Tibial nerve (tissue), 4 donors: ENCODE measurements at regions not wholly inside any gene's neighbourhood (a gene's known extent, or its start where the extent isn't known, plus 50 kb on each side); places are given as distances from the start of the nearest gene placed in this dataset.

Source experiments
- DNase-seq, 2 donors: peaks; one replicate each; pipeline ENCODE4 v3.0.0-alpha.2; 2019; ENCODE audit warnings: low spot score in 2 of 2
- H3K27ac ChIP-seq, 4 donors: fragments of 200-600 bp; sonication (generic) in 3 of 4; one replicate each; pipeline ENCODE4 v1.5.1; 2017 to 2019; ENCODE audit warnings: mild to moderate bottlenecking in 1 of 4
- H3K27me3 ChIP-seq, 2 donors: fragments of 200-600 bp; sonication (generic) in 1 of 2; one replicate each; pipeline versions ENCODE4 v1.5.1 to v1.6.0; 2017 to 2019
- H3K36me3 ChIP-seq, 3 donors: fragments of 200-600 bp; sonication (generic); one replicate each; pipeline ENCODE4 v1.5.1; 2018 to 2019
- H3K4me1 ChIP-seq, 4 donors: fragments of 200-600 bp; sonication (generic) in 3 of 4; one replicate each; pipeline ENCODE4 v1.5.1; 2017 to 2019
- H3K4me3 ChIP-seq, 4 donors: fragments of 200-600 bp; sonication (generic) in 3 of 4; one replicate each; pipeline ENCODE4 v1.5.1; 2017 to 2019; ENCODE audit warnings: mild to moderate bottlenecking in 1 of 4, moderate library complexity in 1 of 4
- H3K9me3 ChIP-seq, 4 donors: fragments of 200-600 bp; sonication (generic) in 3 of 4; one replicate each; pipeline ENCODE4 v1.5.1; 2017 to 2019
- CTCF ChIP-seq, 5 experiments: fragments of 200-600 bp in 3 of 5; fragments of 450-650 bp in 2 of 5; sonication (generic) in 3 of 5; IDR thresholded peaks; one replicate each; pipeline ENCODE4 v1.5.1; 2016 to 2019; ENCODE audit warnings: antibody characterized with exemption in 5 of 5, mild to moderate bottlenecking in 3 of 5, moderate library complexity in 2 of 5
- EP300 ChIP-seq, 2 donors: sonication (generic); formaldehyde crosslinking; IDR thresholded peaks; one replicate each; pipeline ENCODE4 v1.6.1; 2017; ENCODE audit warnings: antibody characterized with exemption in 2 of 2, mild to moderate bottlenecking in 1 of 2
- POLR2A ChIP-seq, 2 donors: fragments of 450-650 bp; IDR thresholded peaks; one replicate each; pipeline ENCODE4 v1.6.1; 2017; ENCODE audit warnings: antibody characterized with exemption in 2 of 2, mild to moderate bottlenecking in 2 of 2, moderate library complexity in 2 of 2
- WGBS, 2 donors: methylation state at CpG; one replicate each; pipeline ENCODE4 v1.1.5; 2018; 5-methylcytosine and 5-hydroxymethylcytosine counted together

- TF ChIP-seq POLR2A (IDR thresholded peaks at IDR 0.05) (no peak), CTCF (IDR thresholded peaks at IDR 0.05) (no peak), EP300 (IDR thresholded peaks at IDR 0.05) (no peak)
- Histone ChIP-seq H3K4me3 (no peak overlapping the region), H3K9me3 (no peaks in the 10 kb centered on the region), H3K27me3 (no peaks in the 10 kb centered on the region), H3K27ac (no peak overlapping the region), H3K4me1 (no peaks in the 10 kb centered on the region), H3K36me3 (no peaks in the 10 kb centered on the region)
- WGBS, 2 donors = 94% methylated on average over 3 of the region's 3 CpGs
- no peak for DNase-seq
Observed at GRCh38 chr6:4192627-4193026, 57.3 kb upstream of the ECI2 start.

- 44 to 83% methylated on average over 1 of the region's 1 CpG for WGBS, 2 donors
- no peaks in the 10 kb centered on the region for H3K4me1 ChIP-seq
- H3K27me3 ChIP-seq = no peaks in the 10 kb centered on the region
- no peak overlapping the region for H3K27ac ChIP-seq
- H3K9me3 ChIP-seq = no peaks in the 10 kb centered on the region
- TF ChIP-seq EP300 (IDR thresholded peaks at IDR 0.05) (no peak), POLR2A (IDR thresholded peaks at IDR 0.05) (no peak), CTCF (IDR thresholded peaks at IDR 0.05) (no peak)
- no peak overlapping the region for H3K4me3 ChIP-seq
- no peak for DNase-seq
- H3K36me3 ChIP-seq = no peaks in the 10 kb centered on the region
Observed at GRCh38 chr6:4192173-4192572, 56.8 kb upstream of the ECI2 start.

GRCh38 chr6:4191271-4191721 is 55.9 kb upstream of the ECI2 start:
- no peak for DNase-seq

GRCh38 chr6:4189249-4189648 is 53.9 kb upstream of the ECI2 start:
- H3K4me3 ChIP-seq = no peak overlapping the region
- no peak overlapping the region for H3K27ac ChIP-seq
- H3K4me1 ChIP-seq = no peaks in the 10 kb centered on the region
- no peak for DNase-seq
- H3K27me3 ChIP-seq = no peaks in the 10 kb centered on the region
- WGBS, 2 donors = 81 to 90% methylated on average over 10 of the region's 10 CpGs
- no peaks in the 10 kb centered on the region for H3K9me3 ChIP-seq
- no peak for TF ChIP-seq EP300 (IDR thresholded peaks at IDR 0.05)
- TF ChIP-seq CTCF (IDR thresholded peaks at IDR 0.05) = no peak
- TF ChIP-seq POLR2A (IDR thresholded peaks at IDR 0.05) = no peak
- no peaks in the 10 kb centered on the region for H3K36me3 ChIP-seq

More at GRCh38 chr6:4191271-4191721, 55.9 kb upstream of the ECI2 start:
- Histone ChIP-seq H3K4me1 (no peaks in the 10 kb centered on the region), H3K9me3 (no peaks in the 10 kb centered on the region), H3K27ac (no peak overlapping the region), H3K36me3 (no peaks in the 10 kb centered on the region), H3K27me3 (no peaks in the 10 kb centered on the region), H3K4me3 (no peak overlapping the region)
- TF ChIP-seq EP300 (IDR thresholded peaks at IDR 0.05) = no peak
- no peak for TF ChIP-seq POLR2A (IDR thresholded peaks at IDR 0.05)
- WGBS, 2 donors = 93 to 96% methylated on average over 18 to 23 of the region's 27 CpGs

- H3K4me1 ChIP-seq = no peaks in the 10 kb centered on the region
- no peak for TF ChIP-seq POLR2A (IDR thresholded peaks at IDR 0.05)
- no peak for TF ChIP-seq EP300 (IDR thresholded peaks at IDR 0.05)
- TF ChIP-seq CTCF (IDR thresholded peaks at IDR 0.05) = no peak
- no peaks in the 10 kb centered on the region for H3K27me3 ChIP-seq
- no peak overlapping the region for H3K4me3 ChIP-seq
- WGBS, 2 donors = 91 to 93% methylated on average over 25 of the region's 25 CpGs
- H3K36me3 ChIP-seq = no peaks in the 10 kb centered on the region
- H3K27ac ChIP-seq = no peak overlapping the region
- H3K9me3 ChIP-seq = no peaks in the 10 kb centered on the region
- DNase-seq = no peak
Observed at GRCh38 chr6:4188801-4189200, 53.4 kb upstream of the ECI2 start.

- no peaks in the 10 kb centered on the region for H3K36me3 ChIP-seq
- no peak overlapping the region for H3K27ac ChIP-seq
- H3K9me3 ChIP-seq = no peaks in the 10 kb centered on the region
- no peak for DNase-seq
- TF ChIP-seq CTCF (IDR thresholded peaks at IDR 0.05) (no peak), POLR2A (IDR thresholded peaks at IDR 0.05) (no peak), EP300 (IDR thresholded peaks at IDR 0.05) (no peak)
- H3K4me1 ChIP-seq = no peaks in the 10 kb centered on the region
- WGBS, 2 donors = 59 to 66% methylated on average over 2 of the region's 2 CpGs
- no peak overlapping the region for H3K4me3 ChIP-seq
- no peaks in the 10 kb centered on the region for H3K27me3 ChIP-seq
Observed at GRCh38 chr6:4187480-4187879, 52.1 kb upstream of the ECI2 start.
